AG04449 (cell line): ENCODE measurements at regions not wholly inside any gene's neighbourhood (a gene's known extent, or its start where the extent isn't known, plus 50 kb on each side); places are given as distances from the start of the nearest gene placed in this dataset.
A peak's percentile ranks its signal among the peaks of the same experiment; 100 is the strongest.

Experiments used
- CTCF ChIA-PET: fragments of 350-600 bp; formaldehyde crosslinking; extraction: SDS; loops from one replicate; lab custom pipeline; 2021; ENCODE audit warnings: antibody characterized with exemption; lab: Yijun Ruan, JAX
- POLR2A ChIA-PET: fragments of 400-600, 350-600 bp; formaldehyde crosslinking; extraction: SDS; loops from one replicate; lab custom pipeline; 2020; ENCODE audit warnings: antibody characterized with exemption, inconsistent platforms; lab: Yijun Ruan, JAX
- DNase-seq: peaks from one replicate; pipeline ENCODE4 v3.0.0-alpha.2; 2010; ENCODE audit warnings: low read depth, low spot score
- H3K4me3 ChIP-seq: 2 replicates; pipeline ENCODE4 v1.5.1; 2011; ENCODE audit warnings: low read depth, mild to moderate bottlenecking, control low read depth, low read length
- CTCF ChIP-seq: IDR thresholded peaks from one replicate; pipeline ENCODE4 v1.5.1; 2011; ENCODE audit warnings: mild to moderate bottlenecking, moderate library complexity, low read length, control low read depth, inconsistent platforms; ENCODE audit not compliant: insufficient read depth; ENCODE audit errors: missing control alignments

- no peak for TF ChIP-seq CTCF
- ChIA-PET CTCF (no interaction called here), POLR2A (no interaction called here)
- no peak for DNase-seq
- H3K4me3 ChIP-seq, result no peak overlapping the region
Measured at GRCh38 chr15:93524432-93524831, 435.4 kb upstream of the RGMA start.

- no peak overlapping the region for H3K4me3 ChIP-seq
- TF ChIP-seq CTCF, result no peak
- peak; percentile 5 for DNase-seq
- CTCF ChIA-PET, result no interaction called here
- POLR2A ChIA-PET, result no interaction called here
Measured at GRCh38 chr15:93523481-93523880, 434.5 kb upstream of the RGMA start.

- ChIA-PET POLR2A (no interaction called here), CTCF (no interaction called here)
- no peak for DNase-seq
- TF ChIP-seq CTCF, result no peak
- no peak overlapping the region for H3K4me3 ChIP-seq
Measured at GRCh38 chr15:93520206-93520605, 431.2 kb upstream of the RGMA start.

GRCh38 chr15:93519599-93519998 lies 430.6 kb upstream of the RGMA start:
- TF ChIP-seq CTCF, result no peak
- no peak overlapping the region for H3K4me3 ChIP-seq
- no peak for DNase-seq
- CTCF ChIA-PET, result no interaction called here
- POLR2A ChIA-PET, result no interaction called here

GRCh38 chr15:93517176-93517575 lies 428.2 kb upstream of the RGMA start:
- no peak for DNase-seq
- no peak overlapping the region for H3K4me3 ChIP-seq
- TF ChIP-seq CTCF, result no peak
- ChIA-PET CTCF (no interaction called here), POLR2A (no interaction called here)

- no peak for DNase-seq
- TF ChIP-seq CTCF, result no peak
- ChIA-PET POLR2A (no interaction called here), CTCF (no interaction called here)
- no peak overlapping the region for H3K4me3 ChIP-seq
Measured at GRCh38 chr15:93515256-93516051, 426.4 kb upstream of the RGMA start.
